Sigmoid colon (tissue), 6 donors: ENCODE measurements at regions not wholly inside any gene's neighbourhood (a gene's known extent, or its start where the extent isn't known, plus 50 kb on each side); places are given as distances from the start of the nearest gene placed in this dataset.

Experiments used
- DNase-seq: peaks from one replicate; pipeline ENCODE4 v3.0.0-alpha.2; 2019
- H3K27ac ChIP-seq, 4 donors: fragments of 200-600 bp; sonication (generic); one replicate each; pipeline ENCODE4 v1.5.1; 2016 to 2019; ENCODE audit warnings: mild to moderate bottlenecking in 1 of 4
- H3K27me3 ChIP-seq, 3 donors: fragments of 200-600 bp; sonication (generic); one replicate each; pipeline ENCODE4 v1.5.1; 2019; ENCODE audit warnings: mild to moderate bottlenecking in 1 of 3
- H3K36me3 ChIP-seq, 4 donors: fragments of 200-600 bp; sonication (generic); one replicate each; pipeline ENCODE4 v1.5.1; 2016 to 2019
- H3K4me1 ChIP-seq, 4 donors: fragments of 200-600 bp; sonication (generic); one replicate each; pipeline ENCODE4 v1.5.1; 2017 to 2019
- H3K4me3 ChIP-seq, 4 donors: fragments of 200-600 bp; sonication (generic); one replicate each; pipeline ENCODE4 v1.5.1; 2017 to 2019; ENCODE audit warnings: mild to moderate bottlenecking in 2 of 4, moderate library complexity in 1 of 4
- H3K9me3 ChIP-seq, 4 donors: fragments of 200-600 bp in 3 of 4; sonication (generic) in 3 of 4; one replicate each; pipeline versions ENCODE4 v1.5.1 to v1.6.1; 2013 to 2019
- EP300 ChIP-seq, 4 donors: sonication (generic); formaldehyde crosslinking; IDR thresholded peaks; one replicate each; pipeline ENCODE4 v1.6.1; 2017; ENCODE audit warnings: antibody characterized with exemption in 4 of 4
- POLR2A ChIP-seq, 2 donors: fragments of 450-650 bp; IDR thresholded peaks; one replicate each; pipeline ENCODE4 v1.6.1; 2016; ENCODE audit warnings: antibody characterized with exemption in 2 of 2, mild to moderate bottlenecking in 2 of 2, moderate library complexity in 2 of 2
- POLR2AphosphoS5 ChIP-seq, 4 donors: sonication (generic); formaldehyde crosslinking; IDR thresholded peaks; one replicate each; pipeline ENCODE4 v1.6.1; 2017; ENCODE audit warnings: antibody characterized with exemption in 4 of 4
- WGBS, 2 donors: extraction: QIAGEN DNeasy Blood & Tissue Kit; methylation state at CpG; one replicate each; pipeline ENCODE4 v1.1.7; 2013; 5-methylcytosine and 5-hydroxymethylcytosine counted together
- intact Hi-C: fragments of 100-400 bp; cut with DNase I; formaldehyde crosslinking; loops from one replicate; pipeline ENCODE4 v1.15.1; 2023
- TF ChIP-seq, protein P1 (sequence below), 4 experiments: fragments of 450-650 bp in 3 of 4; fragments of 200-600 bp in 1 of 4; IDR thresholded peaks; one replicate each; pipeline ENCODE4 v1.5.1; 2016 to 2019; ENCODE audit warnings: antibody characterized with exemption in 4 of 4, mild to moderate bottlenecking in 3 of 4, moderate library complexity in 2 of 4
- donor health status: healthy with polysubstance abuse.
- donor health status: healthy.

DNA sequence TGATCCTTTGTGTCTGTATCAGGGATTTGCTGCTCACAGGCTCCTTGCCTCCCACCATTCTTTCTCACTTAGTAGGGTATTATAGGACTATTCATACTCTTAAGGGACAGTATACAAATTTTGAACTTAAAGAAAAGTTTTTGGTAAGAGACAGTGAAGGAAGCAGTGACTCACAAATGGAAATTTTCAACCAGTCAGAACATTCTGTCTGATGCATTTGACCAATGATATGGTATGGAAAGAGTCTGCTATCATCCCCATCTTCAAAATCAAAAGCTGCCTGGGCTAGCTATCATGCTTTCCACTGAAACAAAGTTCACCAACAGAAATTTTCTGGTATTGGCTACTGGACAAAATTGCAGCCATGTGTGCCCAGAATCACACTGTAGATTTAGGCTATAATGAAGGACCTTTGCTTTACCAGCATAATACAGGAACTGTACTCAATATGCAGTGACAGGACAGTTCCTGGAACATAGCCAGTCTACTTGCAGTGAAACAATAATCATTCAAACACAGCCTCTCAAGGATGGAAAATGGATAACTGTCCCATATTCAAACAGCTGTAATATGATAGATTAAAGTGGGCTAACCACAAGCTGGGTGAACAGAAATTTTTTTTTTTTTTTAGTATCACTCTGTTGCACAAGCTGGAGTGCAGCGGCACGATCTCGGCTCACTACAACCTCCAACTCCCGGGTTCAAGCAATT is 109.0 kb upstream of the ACSL4 start:
- Histone ChIP-seq H3K4me3 (no peak overlapping the region), H3K9me3 (no peaks in the 10 kb centered on the region), H3K4me1 (peaks cover 0 to 5% (median 0%) of the 10 kb centered on the region in 4 donors), H3K27me3 (no peaks in the 10 kb centered on the region), H3K36me3 (no peaks in the 10 kb centered on the region), H3K27ac (no peak overlapping the region)
- intact Hi-C loops = no loop called here
- DNase-seq = no peak
- 88 to 94% methylated on average over 4 of the region's 4 CpGs for WGBS, 2 donors
- TF ChIP-seq EP300 (IDR thresholded peaks at IDR 0.05) (no peak), POLR2A (IDR thresholded peaks at IDR 0.05) (no peak), POLR2AphosphoS5 (IDR thresholded peaks at IDR 0.05) (no peak)
- TF ChIP-seq, protein P1, sequence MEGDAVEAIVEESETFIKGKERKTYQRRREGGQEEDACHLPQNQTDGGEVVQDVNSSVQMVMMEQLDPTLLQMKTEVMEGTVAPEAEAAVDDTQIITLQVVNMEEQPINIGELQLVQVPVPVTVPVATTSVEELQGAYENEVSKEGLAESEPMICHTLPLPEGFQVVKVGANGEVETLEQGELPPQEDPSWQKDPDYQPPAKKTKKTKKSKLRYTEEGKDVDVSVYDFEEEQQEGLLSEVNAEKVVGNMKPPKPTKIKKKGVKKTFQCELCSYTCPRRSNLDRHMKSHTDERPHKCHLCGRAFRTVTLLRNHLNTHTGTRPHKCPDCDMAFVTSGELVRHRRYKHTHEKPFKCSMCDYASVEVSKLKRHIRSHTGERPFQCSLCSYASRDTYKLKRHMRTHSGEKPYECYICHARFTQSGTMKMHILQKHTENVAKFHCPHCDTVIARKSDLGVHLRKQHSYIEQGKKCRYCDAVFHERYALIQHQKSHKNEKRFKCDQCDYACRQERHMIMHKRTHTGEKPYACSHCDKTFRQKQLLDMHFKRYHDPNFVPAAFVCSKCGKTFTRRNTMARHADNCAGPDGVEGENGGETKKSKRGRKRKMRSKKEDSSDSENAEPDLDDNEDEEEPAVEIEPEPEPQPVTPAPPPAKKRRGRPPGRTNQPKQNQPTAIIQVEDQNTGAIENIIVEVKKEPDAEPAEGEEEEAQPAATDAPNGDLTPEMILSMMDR (IDR thresholded peaks at IDR 0.05) = no peak

DNA sequence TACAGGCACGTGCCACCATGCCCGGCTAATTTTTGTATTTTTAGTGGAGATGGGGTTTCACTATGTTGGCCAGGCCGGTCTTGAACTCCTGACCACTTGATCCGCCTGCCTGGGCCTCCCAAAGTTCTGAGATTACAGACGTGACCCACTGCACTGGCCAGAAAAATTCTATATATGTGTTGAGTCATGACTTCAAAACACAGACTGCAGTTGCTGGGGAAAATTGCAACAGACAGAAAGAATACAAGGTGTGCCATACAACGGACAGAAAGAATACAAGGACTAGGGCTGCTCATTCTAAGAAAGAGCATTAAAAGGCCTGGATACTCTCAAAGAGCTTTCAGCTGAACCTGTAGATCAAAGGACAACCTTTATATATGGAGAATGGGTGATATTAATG is 109.6 kb upstream of the ACSL4 start:
- no peaks in the 10 kb centered on the region for H3K9me3 ChIP-seq
- no peaks in the 10 kb centered on the region for H3K27me3 ChIP-seq
- intact Hi-C loops = no loop called here
- TF ChIP-seq EP300 (IDR thresholded peaks at IDR 0.05) (no peak), POLR2A (IDR thresholded peaks at IDR 0.05) (no peak), POLR2AphosphoS5 (IDR thresholded peaks at IDR 0.05) (no peak)
- TF ChIP-seq, protein P1 (IDR thresholded peaks at IDR 0.05) = no peak
- no peaks in the 10 kb centered on the region for H3K36me3 ChIP-seq
- no peak overlapping the region for H3K4me3 ChIP-seq
- peaks cover 0 to 5% (median 0%) of the 10 kb centered on the region in 4 donors for H3K4me1 ChIP-seq
- no peak for DNase-seq
- WGBS, 2 donors = 89 to 93% methylated on average over 6 of the region's 6 CpGs
- no peak overlapping the region for H3K27ac ChIP-seq

DNA sequence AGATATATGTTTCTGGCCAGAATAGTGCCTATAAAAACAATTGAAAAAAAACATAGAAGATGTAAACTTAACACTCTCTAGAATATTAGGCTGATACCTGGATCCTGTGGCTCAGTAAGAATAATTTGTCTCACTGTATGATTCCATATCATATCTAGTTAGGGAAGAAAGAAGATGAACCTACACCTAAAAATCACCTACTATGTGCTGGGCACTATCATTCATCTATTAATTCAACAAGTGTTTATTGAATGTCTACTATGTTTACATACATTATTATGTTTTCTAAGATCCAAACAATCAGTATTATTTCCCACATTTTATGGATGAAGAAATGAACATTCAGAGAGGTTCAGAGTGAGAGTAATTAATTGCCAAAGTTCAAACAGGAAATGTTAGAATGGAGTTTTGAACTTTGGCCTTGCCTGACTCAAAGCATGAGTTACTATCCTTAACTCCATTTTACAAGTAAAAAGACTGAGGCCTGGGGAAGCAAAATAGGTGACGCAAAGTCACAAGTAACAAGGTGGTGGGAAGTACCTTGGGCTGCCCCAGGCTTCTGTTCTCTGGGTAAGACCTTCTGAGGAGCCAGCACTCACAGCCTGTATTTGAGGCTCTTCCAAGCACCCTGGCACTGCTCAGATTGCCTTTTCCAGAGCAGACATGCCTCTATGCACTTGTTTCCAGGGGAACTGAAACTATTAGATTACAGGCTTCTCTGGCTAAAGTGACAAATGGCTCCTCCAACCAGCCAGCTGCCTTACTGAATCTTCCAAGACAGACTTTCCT is 111.1 kb upstream of the ACSL4 start:
- Histone ChIP-seq H3K36me3 (no peaks in the 10 kb centered on the region), H3K27me3 (no peaks in the 10 kb centered on the region), H3K4me1 (peaks cover 0 to 11% (median 0%) of the 10 kb centered on the region in 4 donors), H3K4me3 (no peak overlapping the region), H3K27ac (no peak overlapping the region), H3K9me3 (no peaks in the 10 kb centered on the region)
- DNase-seq = no peak
- intact Hi-C loops = no loop called here
- WGBS, 2 donors = 81 to 100% methylated on average over 1 of the region's 1 CpG
- no peak for TF ChIP-seq EP300 (IDR thresholded peaks at IDR 0.05)
- no peak for TF ChIP-seq POLR2A (IDR thresholded peaks at IDR 0.05)
- no peak for TF ChIP-seq POLR2AphosphoS5 (IDR thresholded peaks at IDR 0.05)
- TF ChIP-seq, protein P1 (IDR thresholded peaks at IDR 0.05) = no peak

DNA sequence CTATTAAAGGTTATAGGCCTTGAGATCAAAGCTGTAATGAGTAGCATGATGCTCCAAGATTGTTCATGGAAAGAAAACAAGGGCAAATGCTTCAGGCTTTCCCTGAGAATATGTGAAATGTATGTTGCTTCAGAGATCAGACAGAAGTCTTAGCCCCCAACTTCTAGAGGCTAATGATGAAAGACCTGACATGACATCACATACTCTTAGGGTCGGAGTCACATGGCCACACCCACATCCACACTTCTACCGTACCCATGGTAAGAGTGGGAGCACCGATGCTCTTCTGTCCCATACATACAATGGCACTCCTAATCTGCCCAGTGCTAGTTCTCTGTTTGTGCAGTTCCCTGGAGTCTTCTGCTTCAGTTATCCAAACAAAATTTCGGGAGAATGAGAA is 111.9 kb upstream of the ACSL4 start:
- Histone ChIP-seq H3K4me1 (peaks cover 0 to 11% (median 0%) of the 10 kb centered on the region in 4 donors), H3K9me3 (no peaks in the 10 kb centered on the region), H3K36me3 (no peaks in the 10 kb centered on the region), H3K27ac (no peak overlapping the region), H3K27me3 (no peaks in the 10 kb centered on the region), H3K4me3 (no peak overlapping the region)
- no peak for DNase-seq
- TF ChIP-seq EP300 (IDR thresholded peaks at IDR 0.05) (no peak), POLR2AphosphoS5 (IDR thresholded peaks at IDR 0.05) (no peak), POLR2A (IDR thresholded peaks at IDR 0.05) (no peak)
- TF ChIP-seq, protein P1 (IDR thresholded peaks at IDR 0.05) = no peak
- 88 to 93% methylated on average over 4 of the region's 4 CpGs for WGBS, 2 donors
- intact Hi-C loops = no loop called here
